Amygdala (tissue), 56 donors: ENCODE measurements at regions not wholly inside any gene's neighbourhood (a gene's known extent, or its start where the extent isn't known, plus 50 kb on each side); places are given as distances from the start of the nearest gene placed in this dataset.
"Not testable (repeated sequence)": the region's sequence is repeated elsewhere in the genome, so short reads cannot be mapped to it uniquely, and the experiment has no call there.

ENCODE experiments used
- DNase-seq, 56 donors: peaks; one replicate each; lab custom pipeline; 2025; lab: John Stamatoyannopoulos, UW

- no peak for DNase-seq
Measured at GRCh38 chr5:117763271-117763670, 1188.6 kb upstream of the SEMA6A start.

- DNase-seq: no peak
Measured at GRCh38 chr5:117761186-117761585, 1186.6 kb upstream of the SEMA6A start.

GRCh38 chr5:117759849-117760499, 1185.4 kb upstream of the SEMA6A start:
- DNase-seq: no peak

- no peak for DNase-seq
Measured at GRCh38 chr5:117752403-117752802, 1177.8 kb upstream of the SEMA6A start.

- DNase-seq: no peak
Measured at GRCh38 chr5:117748336-117748735, 1173.7 kb upstream of the SEMA6A start.

GRCh38 chr5:117743337-117743736, 1168.7 kb upstream of the SEMA6A start:
- no peak for DNase-seq

- no peak for DNase-seq
Measured at GRCh38 chr5:117741655-117742206, 1167.1 kb upstream of the SEMA6A start.

- no peak for DNase-seq
Measured at GRCh38 chr5:117740268-117740667, 1165.6 kb upstream of the SEMA6A start.

GRCh38 chr5:117738571-117738970, 1163.9 kb upstream of the SEMA6A start:
- DNase-seq: no peak

GRCh38 chr5:117736698-117737097, 1162.1 kb upstream of the SEMA6A start:
- DNase-seq: no peak

GRCh38 chr5:117734056-117734455, 1159.4 kb upstream of the SEMA6A start:
- no peak for DNase-seq

- DNase-seq: no peak
Measured at GRCh38 chr5:117733051-117733450, 1158.4 kb upstream of the SEMA6A start.

GRCh38 chr5:117732264-117732663, 1157.6 kb upstream of the SEMA6A start:
- DNase-seq: no peak

GRCh38 chr5:117731446-117731845, 1156.8 kb upstream of the SEMA6A start:
- DNase-seq: no peak

- DNase-seq: not testable (repeated sequence)
Measured at GRCh38 chr5:117720784-117721183, 1146.2 kb upstream of the SEMA6A start.

- no peak for DNase-seq
Measured at GRCh38 chr5:117719413-117719812, 1144.8 kb upstream of the SEMA6A start.

- no peak for DNase-seq
Measured at GRCh38 chr5:117713585-117714198, 1139.1 kb upstream of the SEMA6A start.

GRCh38 chr5:117701062-117701461, 1126.4 kb upstream of the SEMA6A start:
- no peak for DNase-seq

- no peak for DNase-seq
Measured at GRCh38 chr5:117692606-117693005, 1118.0 kb upstream of the SEMA6A start.

GRCh38 chr5:117691081-117691870, 1116.7 kb upstream of the SEMA6A start:
- no peak for DNase-seq

GRCh38 chr5:117690612-117691011, 1116.0 kb upstream of the SEMA6A start:
- DNase-seq: no peak
